Hindlimb muscle (tissue), 1 donor: ENCODE measurements at regions not wholly inside any gene's neighbourhood (a gene's known extent, or its start where the extent isn't known, plus 50 kb on each side); places are given as distances from the start of the nearest gene placed in this dataset.
"Not testable (repeated sequence)": the region's sequence is repeated elsewhere in the genome, so short reads cannot be mapped to it uniquely, and the experiment has no call there.

Source experiments
- DNase-seq: peaks from one replicate; pipeline ENCODE4 v3.0.0-alpha.2; 2013

- no peak for DNase-seq
Observed at GRCh38 chr5:1748271-1748670, 51.4 kb downstream of the MRPL36 start.

DNA sequence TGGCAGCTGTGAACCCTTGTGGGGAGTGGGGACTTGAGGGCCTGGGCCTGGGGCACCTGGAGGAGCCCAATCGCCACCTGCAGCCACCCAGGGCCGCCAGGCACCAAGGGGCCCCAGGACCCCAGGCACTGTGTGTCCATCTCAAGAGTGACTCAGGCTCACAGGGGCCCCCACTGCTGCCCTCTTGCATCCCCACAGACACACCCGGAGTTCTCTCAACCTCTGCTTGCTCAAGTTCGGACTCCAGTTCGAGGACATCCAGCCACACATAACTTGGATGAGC, 51.9 kb downstream of the MRPL36 start:
- no peak for DNase-seq

- DNase-seq = no peak
Observed at GRCh38 chr5:1747079-1747802, 52.4 kb downstream of the MRPL36 start.

DNA sequence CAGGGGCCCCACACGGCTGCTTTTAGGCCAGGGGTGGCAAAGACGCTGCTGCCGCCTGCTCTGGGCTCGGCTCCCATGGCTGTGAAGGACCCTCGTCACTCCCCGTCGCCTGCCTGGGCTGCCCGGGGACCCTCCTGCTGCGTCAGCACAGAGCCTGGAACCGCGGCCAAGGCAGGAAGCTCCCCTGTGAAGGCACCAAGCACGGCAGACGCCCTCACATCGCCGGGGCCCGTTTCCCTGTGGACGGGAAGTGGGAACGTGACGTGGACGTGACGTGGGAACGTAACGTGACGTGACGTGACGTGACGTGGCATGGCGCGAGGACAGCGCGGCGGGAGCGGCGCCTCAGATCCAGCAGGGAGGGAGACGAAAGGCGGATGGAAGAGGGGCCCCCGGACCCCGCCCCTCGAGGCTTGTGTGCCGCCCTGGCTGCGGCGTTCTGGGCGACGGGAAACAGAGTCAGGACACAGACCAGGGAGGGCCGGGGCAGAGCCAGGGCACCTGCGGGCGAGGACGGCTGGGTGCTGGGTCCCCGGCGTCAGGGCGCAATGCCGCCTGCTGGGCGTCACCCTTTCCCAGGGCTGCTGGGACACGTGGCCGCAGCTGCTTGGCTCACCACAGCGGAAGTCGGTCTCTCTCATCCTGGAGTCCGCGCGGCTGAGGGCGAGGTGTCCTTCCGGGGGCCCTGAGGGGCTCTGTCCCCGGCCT, 53.1 kb downstream of the MRPL36 start:
- DNase-seq = no peak

- DNase-seq = no peak
Observed at GRCh38 chr5:1745796-1746370, 53.8 kb downstream of the MRPL36 start.

- no peak for DNase-seq
Observed at GRCh38 chr5:1745123-1745795, 54.4 kb downstream of the MRPL36 start.

DNA sequence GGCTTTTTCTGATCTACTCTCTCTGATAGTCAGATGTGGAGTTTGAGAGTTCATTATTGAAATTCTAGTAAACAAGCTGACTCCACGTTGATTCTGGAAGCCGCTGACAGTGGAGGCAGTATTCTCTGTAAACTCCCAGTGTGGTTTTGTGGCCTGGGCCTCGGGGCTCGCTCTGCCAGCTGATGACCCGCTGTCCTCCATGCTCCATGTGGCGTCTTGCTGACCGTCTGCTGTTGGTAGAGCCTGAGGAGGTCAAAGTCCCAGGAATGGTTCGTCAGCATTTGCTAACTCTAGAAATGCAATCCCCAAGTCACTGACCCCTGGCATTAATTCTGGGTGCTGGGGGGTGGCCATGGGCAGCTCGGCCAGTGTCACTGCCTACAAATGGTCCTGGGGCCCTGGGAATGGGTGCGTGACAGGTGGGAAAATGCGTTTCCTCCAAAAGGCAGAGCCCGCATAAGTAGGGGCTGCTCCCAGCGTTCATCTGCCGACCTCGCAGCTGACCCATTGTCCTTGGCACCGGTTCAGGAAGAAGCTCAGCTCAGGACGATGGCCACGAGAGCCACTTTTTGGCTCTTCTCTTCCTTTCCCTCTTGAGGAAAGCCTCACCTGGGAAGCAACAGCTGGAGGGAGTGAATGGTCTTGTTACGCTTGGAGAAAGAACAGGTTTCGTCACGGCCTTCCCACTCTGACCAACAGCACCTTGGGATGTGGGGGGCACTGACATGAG, 55.1 kb downstream of the MRPL36 start:
- DNase-seq = no peak

DNA sequence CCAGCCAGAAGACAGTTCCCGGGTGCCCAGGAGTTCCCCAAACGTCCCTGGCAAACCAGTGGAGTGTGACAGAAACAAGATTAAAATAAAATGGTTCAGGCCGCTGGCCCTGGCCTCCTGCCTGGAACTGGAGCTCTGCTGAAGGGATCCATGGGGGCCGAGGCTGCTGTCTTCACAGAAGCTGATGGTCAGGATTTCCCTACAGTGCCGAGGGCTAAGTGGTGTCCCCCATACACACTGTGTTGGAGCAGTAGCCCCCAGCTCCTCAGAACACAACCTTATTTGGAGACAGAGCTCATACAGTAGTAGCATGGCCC, 55.9 kb downstream of the MRPL36 start:
- DNase-seq = no peak

GRCh38 chr5:1743061-1743768, 56.4 kb downstream of the MRPL36 start:
- no peak for DNase-seq

DNA sequence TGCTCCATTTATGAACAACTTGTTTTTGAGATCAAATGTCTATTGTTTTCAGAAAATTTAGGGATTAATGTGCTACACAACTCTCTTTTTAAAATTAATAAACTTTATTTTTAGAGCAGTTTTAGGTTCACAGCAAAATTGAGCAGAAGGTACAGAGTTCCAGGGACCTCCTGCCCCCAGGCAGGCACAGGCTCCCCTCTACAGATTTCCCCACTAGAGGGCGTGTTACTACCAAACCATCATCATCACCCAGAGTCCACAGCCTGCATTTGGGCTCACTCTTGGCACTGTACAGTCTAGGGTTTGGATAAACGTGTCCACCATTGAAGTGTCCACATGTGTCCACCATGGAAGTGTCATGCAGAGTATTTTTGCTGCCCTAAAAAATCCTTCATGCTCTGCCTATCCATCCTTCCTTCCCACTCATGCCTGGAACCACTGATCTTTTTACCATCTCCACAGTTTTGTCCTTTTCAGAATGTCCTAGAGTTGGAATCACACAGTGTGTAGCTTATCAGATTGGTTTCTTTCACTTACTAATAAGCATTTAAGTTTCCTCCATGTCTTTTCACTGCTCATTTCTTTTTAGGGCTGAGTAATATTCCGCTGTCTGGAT, 61.7 kb downstream of the MRPL36 start:
- DNase-seq = no peak

DNA sequence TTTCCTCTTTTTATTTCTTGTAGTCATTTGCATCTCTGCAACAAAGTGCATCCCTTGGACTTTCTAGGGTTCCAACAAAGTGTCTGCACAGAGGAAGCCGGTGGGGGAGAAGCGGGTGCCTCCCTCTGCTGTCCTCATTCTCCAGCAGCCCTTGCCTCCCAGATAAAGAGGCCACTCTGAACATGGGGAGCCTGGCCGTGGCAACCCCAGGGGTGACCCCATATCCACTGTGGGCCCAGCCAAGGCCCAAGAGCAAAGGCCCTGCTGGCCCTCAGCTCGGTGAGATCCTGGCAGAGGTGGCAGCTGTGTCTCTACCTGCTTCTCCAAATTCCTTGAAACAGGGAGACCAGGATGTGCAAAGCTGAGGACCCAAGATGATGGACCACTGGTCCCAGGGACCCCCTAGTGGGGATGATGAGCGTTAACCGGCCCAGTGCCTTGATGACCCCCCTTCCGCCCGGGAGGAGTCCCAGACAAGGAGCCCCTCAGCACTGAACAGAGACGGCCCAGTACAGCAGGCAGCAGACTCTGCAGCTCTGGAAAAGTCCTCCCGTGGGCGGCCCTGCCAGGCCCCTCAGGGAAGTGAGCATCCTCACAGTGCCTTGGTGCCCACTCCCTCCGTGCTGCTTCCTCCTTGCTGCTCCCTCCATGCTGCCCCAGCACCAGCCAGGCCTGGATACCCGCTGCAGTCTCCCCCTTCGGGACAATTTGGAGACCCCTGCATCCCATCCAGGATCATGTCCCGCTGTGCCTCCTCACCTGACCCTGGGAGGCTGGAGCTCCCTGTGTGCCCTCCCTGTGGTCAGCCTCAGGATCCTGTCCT, 62.5 kb downstream of the MRPL36 start:
- DNase-seq = no peak

DNA sequence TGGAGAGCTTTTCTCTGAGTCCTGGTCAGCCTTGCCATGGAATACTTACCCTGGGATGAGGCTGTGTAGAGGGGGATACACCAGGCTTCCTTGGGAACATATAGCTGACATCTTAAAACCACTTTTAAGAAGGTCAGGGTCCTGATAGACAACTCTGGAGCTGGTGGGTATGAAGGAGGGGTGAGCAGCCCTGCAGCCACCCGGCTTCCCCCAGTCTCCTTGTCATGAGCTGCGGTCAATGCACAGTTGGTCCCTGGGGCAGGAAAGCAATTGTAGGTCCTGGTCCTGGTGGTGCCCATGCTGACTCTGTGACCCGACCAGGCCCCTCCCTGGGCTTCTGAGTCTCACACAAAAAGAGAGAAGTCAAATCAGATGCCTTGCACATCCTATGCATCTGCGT, 63.6 kb downstream of the MRPL36 start:
- no peak for DNase-seq

DNA sequence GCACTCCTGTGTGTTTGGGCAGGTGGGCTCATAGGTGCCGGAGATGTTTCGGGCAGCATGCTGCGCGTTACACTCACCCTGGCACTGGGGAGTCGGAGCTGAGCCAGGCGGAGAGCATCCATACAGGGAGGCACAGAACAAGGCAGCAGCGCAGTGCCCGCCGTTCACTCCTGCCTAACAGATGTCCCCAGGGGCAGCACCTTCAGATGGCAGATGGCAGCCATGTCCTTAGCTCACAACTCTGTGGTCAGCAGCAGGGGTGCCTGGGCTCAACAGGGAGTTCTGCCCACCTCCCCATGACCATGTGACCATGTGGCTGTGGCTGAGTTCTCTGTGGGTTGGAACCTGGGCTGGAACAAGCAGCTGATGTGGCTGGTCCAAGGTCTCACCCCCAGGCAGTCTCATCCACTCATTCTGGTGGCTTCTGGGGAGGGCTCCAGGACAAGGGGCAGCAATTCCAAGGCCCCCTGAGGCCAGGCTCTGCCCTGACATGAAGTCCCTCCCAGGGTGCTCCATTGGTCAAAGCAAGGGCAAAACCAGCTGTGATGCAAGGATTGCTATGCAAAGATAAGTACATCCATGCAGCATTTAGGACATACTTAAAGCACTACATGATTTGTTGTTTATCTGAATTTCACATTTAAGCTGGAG, 64.2 kb downstream of the MRPL36 start:
- no peak for DNase-seq

- no peak for DNase-seq
Observed at GRCh38 chr5:1734908-1735289, 64.7 kb downstream of the MRPL36 start.

GRCh38 chr5:1734271-1734907, 65.2 kb downstream of the MRPL36 start:
- DNase-seq = no peak

- no peak for DNase-seq
Observed at GRCh38 chr5:1733369-1733768, 66.3 kb downstream of the MRPL36 start.

DNA sequence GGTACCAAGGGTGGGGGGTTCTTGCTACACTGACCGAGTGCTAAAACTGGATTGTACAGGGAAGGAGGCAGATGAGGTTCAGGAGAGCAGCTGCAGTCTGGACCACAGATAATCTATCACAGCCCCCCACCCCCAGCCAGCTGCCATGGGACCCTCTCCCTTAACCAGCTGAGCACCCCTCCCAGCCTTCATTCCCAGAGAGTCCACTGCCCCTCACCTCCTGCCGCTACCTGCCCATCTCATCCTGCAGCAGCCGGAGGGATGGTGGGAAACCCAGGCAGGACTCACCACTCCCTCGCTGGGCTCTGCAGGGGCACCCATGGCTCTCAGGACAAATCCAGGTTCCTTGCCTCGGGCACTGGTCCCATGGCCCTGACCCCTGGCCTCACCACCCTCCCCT, 66.7 kb downstream of the MRPL36 start:
- DNase-seq = no peak

DNA sequence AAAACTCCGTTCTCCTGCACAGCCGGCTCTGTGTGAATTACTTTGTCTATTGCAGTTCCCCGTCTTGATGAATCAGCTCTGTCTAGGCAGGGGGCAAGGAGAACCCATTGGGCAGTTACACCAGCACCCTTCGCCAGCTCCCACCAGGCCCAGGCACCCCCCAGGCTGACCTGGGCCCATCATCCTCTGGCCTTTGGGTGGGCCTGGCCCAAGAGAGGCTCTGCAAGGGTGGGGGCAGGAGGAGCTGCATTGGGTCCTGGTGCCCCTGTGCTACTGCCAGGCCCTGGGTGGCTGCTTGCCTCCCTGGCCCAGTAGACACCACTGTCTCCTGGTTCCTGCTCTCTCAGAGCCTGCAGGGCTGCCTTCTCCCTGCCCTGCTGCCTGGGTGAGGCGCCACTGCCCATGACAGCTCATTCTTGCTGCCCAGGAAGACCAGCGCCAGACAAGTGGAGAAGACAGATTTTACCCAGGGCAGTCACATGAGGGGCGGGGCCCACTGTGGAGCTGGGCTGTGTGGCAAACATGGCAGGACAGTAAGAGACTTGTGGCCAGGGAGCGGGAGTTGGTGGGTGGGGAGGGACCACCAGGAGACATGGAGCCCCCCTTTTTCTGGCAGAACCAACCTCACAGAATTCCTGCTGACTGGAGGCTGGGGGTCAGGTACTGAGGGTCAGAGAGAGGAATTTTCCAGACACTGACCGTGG, 67.2 kb downstream of the MRPL36 start:
- DNase-seq = no peak

- DNase-seq = not testable (repeated sequence)
Observed at GRCh38 chr5:1731855-1732237, 67.8 kb downstream of the MRPL36 start.
